ENCODE measurements at regions not wholly inside any gene's neighbourhood (a gene's known extent, or its start where the extent isn't known, plus 50 kb on each side); places are given as distances from the start of the nearest gene placed in this dataset.

GRCh38 chr16:80029381-80029630 lies 428.8 kb upstream of the MAF start:
- Histone ChIP-seq H3K9me3 (ENCODE audit: low read depth, low read length, poor library complexity, severe bottlenecking) (no peaks in the 10 kb centered on the region), H3K27ac (ENCODE audit: low read depth, low read length, poor library complexity, severe bottlenecking) (no peak overlapping the region), H3K4me3 (ENCODE audit: low read depth, low read length, poor library complexity, severe bottlenecking) (no peak overlapping the region), H3K27me3 (replicated peaks; ENCODE audit: insufficient read depth, low read depth, low read length, poor library complexity) (no peaks in the 10 kb centered on the region), H3K4me1 (ENCODE audit: insufficient read depth, low read length, poor library complexity, severe bottlenecking) (no peaks in the 10 kb centered on the region), H3K36me3 (ENCODE audit: insufficient read depth, low read length, poor library complexity, severe bottlenecking) (no peaks in the 10 kb centered on the region)
- TF ChIP-seq, protein P1, sequence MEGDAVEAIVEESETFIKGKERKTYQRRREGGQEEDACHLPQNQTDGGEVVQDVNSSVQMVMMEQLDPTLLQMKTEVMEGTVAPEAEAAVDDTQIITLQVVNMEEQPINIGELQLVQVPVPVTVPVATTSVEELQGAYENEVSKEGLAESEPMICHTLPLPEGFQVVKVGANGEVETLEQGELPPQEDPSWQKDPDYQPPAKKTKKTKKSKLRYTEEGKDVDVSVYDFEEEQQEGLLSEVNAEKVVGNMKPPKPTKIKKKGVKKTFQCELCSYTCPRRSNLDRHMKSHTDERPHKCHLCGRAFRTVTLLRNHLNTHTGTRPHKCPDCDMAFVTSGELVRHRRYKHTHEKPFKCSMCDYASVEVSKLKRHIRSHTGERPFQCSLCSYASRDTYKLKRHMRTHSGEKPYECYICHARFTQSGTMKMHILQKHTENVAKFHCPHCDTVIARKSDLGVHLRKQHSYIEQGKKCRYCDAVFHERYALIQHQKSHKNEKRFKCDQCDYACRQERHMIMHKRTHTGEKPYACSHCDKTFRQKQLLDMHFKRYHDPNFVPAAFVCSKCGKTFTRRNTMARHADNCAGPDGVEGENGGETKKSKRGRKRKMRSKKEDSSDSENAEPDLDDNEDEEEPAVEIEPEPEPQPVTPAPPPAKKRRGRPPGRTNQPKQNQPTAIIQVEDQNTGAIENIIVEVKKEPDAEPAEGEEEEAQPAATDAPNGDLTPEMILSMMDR (conservative IDR thresholded peaks at IDR 0.05; ENCODE audit: low read depth, low read length), result no peak
- no peak for TF ChIP-seq EZH2 (IDR thresholded peaks at IDR 0.05; ENCODE audit: borderline replicate concordance, low read depth, low read length, poor library complexity, severe bottlenecking)
- no peak for DNase-seq (ENCODE audit: low spot score)
- ChIA-PET POLR2A (ENCODE audit: low non-redundant PET) (no interaction called here), CTCF (no interaction called here)
- no TSS peak for BruUV-seq (replicated peaks)
- intact Hi-C loops (cut with micrococcal nuclease; ENCODE audit: unreplicated experiment), result no loop called here

- TF ChIP-seq EZH2 (IDR thresholded peaks at IDR 0.05; ENCODE audit: borderline replicate concordance, low read depth, low read length, poor library complexity, severe bottlenecking), result no peak
- TF ChIP-seq, protein P1 (conservative IDR thresholded peaks at IDR 0.05; ENCODE audit: low read depth, low read length), result no peak
- DNase-seq (ENCODE audit: low spot score), result no peak
- Histone ChIP-seq H3K27ac (ENCODE audit: low read depth, low read length, poor library complexity, severe bottlenecking) (no peak overlapping the region), H3K4me1 (ENCODE audit: insufficient read depth, low read length, poor library complexity, severe bottlenecking) (no peaks in the 10 kb centered on the region), H3K36me3 (ENCODE audit: insufficient read depth, low read length, poor library complexity, severe bottlenecking) (no peaks in the 10 kb centered on the region), H3K27me3 (replicated peaks; ENCODE audit: insufficient read depth, low read depth, low read length, poor library complexity) (no peaks in the 10 kb centered on the region), H3K9me3 (ENCODE audit: low read depth, low read length, poor library complexity, severe bottlenecking) (no peaks in the 10 kb centered on the region), H3K4me3 (ENCODE audit: low read depth, low read length, poor library complexity, severe bottlenecking) (no peak overlapping the region)
- intact Hi-C loops (cut with micrococcal nuclease; ENCODE audit: unreplicated experiment), result no loop called here
- POLR2A ChIA-PET (ENCODE audit: low non-redundant PET), result no interaction called here
- no TSS peak for BruUV-seq (replicated peaks)
- CTCF ChIA-PET, result no interaction called here
These were observed 428.2 kb upstream of the MAF start for GRCh38 chr16:80028581-80029380.

DNA sequence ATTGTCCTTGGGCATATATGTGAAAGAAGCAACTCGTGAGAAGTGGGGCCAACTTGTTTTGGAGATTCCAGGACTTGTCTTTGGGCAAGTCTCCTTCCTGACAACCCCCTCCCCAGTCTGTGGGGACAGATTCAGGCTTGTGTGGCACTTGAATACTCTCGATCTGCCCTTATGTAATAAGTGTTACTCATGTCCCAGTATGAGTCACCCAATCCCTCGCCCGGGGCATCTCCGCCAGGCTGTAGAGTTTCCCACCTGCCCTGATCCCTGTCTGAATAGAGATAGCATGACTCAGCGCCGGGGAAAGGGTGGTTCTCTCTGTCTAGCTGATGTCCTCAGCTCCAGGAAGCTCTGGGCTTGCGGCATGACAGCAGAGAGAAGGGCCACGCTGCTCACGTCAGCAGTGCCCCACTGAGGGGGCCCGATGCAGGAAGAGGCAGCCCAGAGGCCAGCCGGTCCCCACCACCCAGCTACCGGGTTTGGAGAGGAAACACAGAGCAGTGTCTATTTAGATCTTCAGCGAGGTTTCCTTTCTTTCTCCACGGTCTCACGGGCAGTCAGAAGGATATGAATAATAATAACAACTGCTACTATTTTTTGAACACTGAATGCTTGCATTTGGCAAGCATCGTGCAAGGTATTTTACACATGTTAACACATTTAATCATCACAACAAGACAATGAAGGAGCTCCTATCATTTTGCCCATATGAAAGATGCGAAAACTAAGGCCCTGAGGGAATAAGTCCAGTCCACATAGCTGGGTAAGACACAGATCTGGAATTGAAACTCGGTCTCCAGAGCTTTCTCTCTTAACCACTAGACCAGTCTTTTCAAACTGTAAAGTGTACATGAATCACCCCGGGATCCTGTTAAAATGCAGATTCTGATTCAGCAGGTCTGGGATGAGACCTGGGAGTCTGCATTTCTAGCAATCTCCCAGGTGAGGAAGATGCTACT lies 426.7 kb upstream of the MAF start:
- Histone ChIP-seq H3K27ac (ENCODE audit: low read depth, low read length, poor library complexity, severe bottlenecking) (no peak overlapping the region), H3K27me3 (replicated peaks; ENCODE audit: insufficient read depth, low read depth, low read length, poor library complexity) (no peaks in the 10 kb centered on the region), H3K9me3 (ENCODE audit: low read depth, low read length, poor library complexity, severe bottlenecking) (no peaks in the 10 kb centered on the region), H3K4me3 (ENCODE audit: low read depth, low read length, poor library complexity, severe bottlenecking) (no peak overlapping the region), H3K4me1 (ENCODE audit: insufficient read depth, low read length, poor library complexity, severe bottlenecking) (no peaks in the 10 kb centered on the region), H3K36me3 (ENCODE audit: insufficient read depth, low read length, poor library complexity, severe bottlenecking) (no peaks in the 10 kb centered on the region)
- intact Hi-C loops (cut with micrococcal nuclease; ENCODE audit: unreplicated experiment), result no loop called here
- ChIA-PET CTCF (no interaction called here), POLR2A (ENCODE audit: low non-redundant PET) (no interaction called here)
- peak; percentile 56 for DNase-seq (ENCODE audit: low spot score)
- TF ChIP-seq, protein P1 (conservative IDR thresholded peaks at IDR 0.05; ENCODE audit: low read depth, low read length), result no peak
- TF ChIP-seq EZH2 (IDR thresholded peaks at IDR 0.05; ENCODE audit: borderline replicate concordance, low read depth, low read length, poor library complexity, severe bottlenecking), result no peak
- no TSS peak for BruUV-seq (replicated peaks)
